Endothelial cell (in vitro differentiated cells): ENCODE measurements at regions not wholly inside any gene's neighbourhood (a gene's known extent, or its start where the extent isn't known, plus 50 kb on each side); places are given as distances from the start of the nearest gene placed in this dataset.

Experiments
- DNase-seq: peaks from one replicate; pipeline ENCODE4 v3.0.0; 2021; ENCODE audit warnings: low spot score
- H3K27ac Mint-ChIP-seq: one replicate; pipeline ENCODE4 v1.8.0; 2021; ENCODE audit warnings: mixed read lengths, inconsistent platforms; ENCODE audit not compliant: unreplicated experiment
- H3K27me3 Mint-ChIP-seq: one replicate; pipeline ENCODE4 v1.8.0; 2021; ENCODE audit warnings: mild to moderate bottlenecking, moderate library complexity, mixed read lengths, inconsistent platforms; ENCODE audit not compliant: unreplicated experiment
- H3K36me3 Mint-ChIP-seq: one replicate; pipeline ENCODE4 v1.8.0; 2021; ENCODE audit warnings: mild to moderate bottlenecking, low read depth, mixed read lengths, inconsistent platforms; ENCODE audit not compliant: unreplicated experiment
- H3K4me1 Mint-ChIP-seq: one replicate; pipeline ENCODE4 v1.8.0; 2021; ENCODE audit warnings: mild to moderate bottlenecking, mixed read lengths, inconsistent platforms; ENCODE audit not compliant: unreplicated experiment
- H3K4me3 Mint-ChIP-seq: one replicate; pipeline ENCODE4 v1.8.0; 2021; ENCODE audit warnings: mild to moderate bottlenecking, mixed read lengths, inconsistent platforms; ENCODE audit not compliant: unreplicated experiment
- H3K9me3 Mint-ChIP-seq: one replicate; pipeline ENCODE4 v1.8.0; 2021; ENCODE audit warnings: mixed read lengths, inconsistent platforms; ENCODE audit not compliant: unreplicated experiment
- CTCF ChIP-seq: fragments of 200-600 bp; sonication (generic); IDR thresholded peaks from one replicate; pipeline ENCODE4 v1.5.0; 2021; ENCODE audit warnings: antibody characterized with exemption; ENCODE audit not compliant: unreplicated experiment

DNA sequence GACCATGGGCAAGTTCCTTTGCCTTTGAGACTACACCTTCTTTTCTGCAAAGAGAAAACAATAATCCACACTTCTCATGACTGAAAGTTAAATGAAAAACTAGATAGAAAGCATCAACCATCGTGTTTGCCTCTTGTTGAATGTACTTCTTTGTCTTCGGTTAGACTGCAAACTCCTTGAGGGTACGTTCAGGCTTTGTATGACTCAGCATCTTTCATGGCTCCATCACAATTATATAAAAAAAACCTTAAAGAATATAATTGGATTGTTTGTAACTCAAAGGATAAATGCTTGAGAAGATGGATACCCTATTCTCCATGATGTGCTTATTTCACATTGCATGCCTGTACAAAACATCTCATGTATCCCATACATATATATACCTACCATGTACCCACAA, 439.2 kb downstream of the MAFB start:
- no peaks in the 10 kb centered on the region for H3K27me3 Mint-ChIP-seq
- DNase-seq, result no peak
- no peak overlapping the region for H3K4me3 Mint-ChIP-seq
- no peaks in the 10 kb centered on the region for H3K36me3 Mint-ChIP-seq
- H3K4me1 Mint-ChIP-seq, result peaks cover 2% of the 10 kb centered on the region
- TF ChIP-seq CTCF, result no peak
- no peaks in the 10 kb centered on the region for H3K9me3 Mint-ChIP-seq
- H3K27ac Mint-ChIP-seq, result no peak overlapping the region

- H3K27me3 Mint-ChIP-seq, result no peaks in the 10 kb centered on the region
- no peaks in the 10 kb centered on the region for H3K9me3 Mint-ChIP-seq
- DNase-seq, result no peak
- no peaks in the 10 kb centered on the region for H3K36me3 Mint-ChIP-seq
- no peak overlapping the region for H3K4me3 Mint-ChIP-seq
- H3K4me1 Mint-ChIP-seq, result no peaks in the 10 kb centered on the region
- no peak for TF ChIP-seq CTCF
- H3K27ac Mint-ChIP-seq, result no peak overlapping the region
Observed at GRCh38 chr20:40245829-40246228, 443.2 kb downstream of the MAFB start.

DNA sequence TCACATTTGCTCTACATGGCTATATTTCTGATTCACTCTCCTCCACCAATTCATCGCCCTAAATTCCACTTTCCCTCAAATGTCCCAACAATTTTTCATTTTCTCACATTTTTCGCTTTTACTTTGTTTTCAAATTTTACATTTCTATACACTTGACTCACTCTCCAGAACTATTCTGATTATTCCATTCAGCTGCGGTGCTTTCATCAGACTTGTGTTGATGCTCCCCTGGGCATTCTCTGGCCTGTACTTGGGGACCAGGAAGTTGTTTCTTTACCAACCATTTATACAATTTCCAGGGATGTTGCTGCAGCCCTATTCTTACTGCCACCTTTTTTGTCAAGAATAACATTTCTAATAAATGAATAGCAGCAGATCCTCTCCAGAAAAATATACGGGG, 444.8 kb downstream of the MAFB start:
- DNase-seq, result no peak
- H3K27ac Mint-ChIP-seq, result no peak overlapping the region
- no peaks in the 10 kb centered on the region for H3K27me3 Mint-ChIP-seq
- no peak overlapping the region for H3K4me3 Mint-ChIP-seq
- no peaks in the 10 kb centered on the region for H3K9me3 Mint-ChIP-seq
- H3K36me3 Mint-ChIP-seq, result no peaks in the 10 kb centered on the region
- no peak for TF ChIP-seq CTCF
- H3K4me1 Mint-ChIP-seq, result no peaks in the 10 kb centered on the region

GRCh38 chr20:40241596-40242343, 447.3 kb downstream of the MAFB start:
- H3K27ac Mint-ChIP-seq, result no peak overlapping the region
- H3K4me3 Mint-ChIP-seq, result no peak overlapping the region
- no peaks in the 10 kb centered on the region for H3K9me3 Mint-ChIP-seq
- H3K4me1 Mint-ChIP-seq, result no peaks in the 10 kb centered on the region
- DNase-seq, result no peak
- no peak for TF ChIP-seq CTCF
- H3K27me3 Mint-ChIP-seq, result peaks cover 4% of the 10 kb centered on the region
- no peaks in the 10 kb centered on the region for H3K36me3 Mint-ChIP-seq

DNA sequence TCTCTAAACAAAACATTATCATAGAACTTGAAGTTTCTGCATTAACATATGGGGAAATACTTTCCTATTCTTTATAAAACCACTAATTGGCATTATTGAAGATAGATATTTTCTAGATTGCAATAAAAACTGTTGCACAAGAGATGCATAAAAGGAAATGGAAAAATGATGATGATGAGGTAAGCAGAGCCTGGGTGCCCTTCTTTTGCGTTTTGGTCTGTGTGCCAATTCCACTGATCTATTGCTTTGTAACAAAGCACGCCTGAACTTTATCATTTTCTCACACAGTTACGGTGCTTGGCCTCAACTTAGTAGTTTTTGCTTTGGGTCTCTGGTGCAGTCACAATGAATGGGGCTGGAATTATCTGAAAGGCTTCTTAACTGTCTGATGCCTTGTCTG, 450.5 kb downstream of the MAFB start:
- H3K9me3 Mint-ChIP-seq, result no peaks in the 10 kb centered on the region
- H3K27me3 Mint-ChIP-seq, result peaks cover 4% of the 10 kb centered on the region
- H3K4me1 Mint-ChIP-seq, result no peaks in the 10 kb centered on the region
- DNase-seq, result no peak
- no peak overlapping the region for H3K4me3 Mint-ChIP-seq
- TF ChIP-seq CTCF, result no peak
- no peak overlapping the region for H3K27ac Mint-ChIP-seq
- no peaks in the 10 kb centered on the region for H3K36me3 Mint-ChIP-seq
